ENCODE measurements at regions not wholly inside any gene's neighbourhood (a gene's known extent, or its start where the extent isn't known, plus 50 kb on each side); places are given as distances from the start of the nearest gene placed in this dataset.

DNA sequence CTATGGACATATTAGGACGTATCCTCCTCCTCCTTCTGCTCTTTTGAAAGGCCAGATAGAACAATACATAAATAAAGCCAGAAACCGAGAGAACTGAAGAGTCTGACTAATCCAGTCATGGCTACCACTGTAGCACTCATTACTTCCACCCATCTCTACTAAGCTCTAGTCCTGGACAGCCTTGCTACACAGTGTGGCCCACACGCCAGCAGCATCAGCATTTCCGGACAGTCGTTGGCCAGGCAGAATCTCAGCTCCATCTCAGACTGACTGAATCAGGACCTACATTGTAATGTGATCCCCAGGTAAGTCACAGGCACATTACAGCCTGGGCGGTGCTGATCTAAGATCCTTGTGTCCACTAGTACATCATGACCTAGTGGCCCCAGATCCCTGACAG, 182.9 kb downstream of the DRD1 start (continued):
- TF ChIP-seq POU6F1 (CRISPR knock-in tag; IDR thresholded peaks at IDR 0.05; ENCODE audit: borderline replicate concordance, low read depth): no peak

DNA sequence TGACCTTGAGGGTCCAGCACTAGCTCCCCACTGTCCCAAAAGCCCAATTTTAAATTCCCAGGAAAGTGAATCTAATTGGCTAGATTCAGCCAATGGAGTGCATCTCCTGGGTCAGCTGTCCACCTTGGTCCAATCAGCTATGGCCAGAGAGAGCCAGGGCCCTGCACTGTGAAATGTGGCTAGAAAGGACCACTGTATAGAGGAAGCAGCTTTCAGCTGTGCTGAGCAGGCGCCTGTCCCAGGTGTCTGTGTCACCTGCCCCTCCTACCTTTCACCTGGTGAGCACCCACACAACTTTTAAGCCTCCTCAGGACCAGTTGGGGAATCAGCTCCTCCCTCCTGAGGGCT, 186.2 kb downstream of the DRD1 start:
- no peak for ATAC-seq
- no peak for TF ChIP-seq CSDC2 (CRISPR knock-in tag; IDR thresholded peaks at IDR 0.05)
- no peak for TF ChIP-seq GLIS3 (CRISPR knock-in tag; IDR thresholded peaks at IDR 0.05)
- no peak for TF ChIP-seq ZNF8 (CRISPR knock-in tag; IDR thresholded peaks at IDR 0.05)
- no peak for TF ChIP-seq ZFP30 (CRISPR knock-in tag; IDR thresholded peaks at IDR 0.05)
- no peak for TF ChIP-seq SNAI2 (CRISPR knock-in tag; IDR thresholded peaks at IDR 0.05)
- no peak for TF ChIP-seq ZNF70 (CRISPR knock-in tag; IDR thresholded peaks at IDR 0.05)
- TF ChIP-seq, protein P1, sequence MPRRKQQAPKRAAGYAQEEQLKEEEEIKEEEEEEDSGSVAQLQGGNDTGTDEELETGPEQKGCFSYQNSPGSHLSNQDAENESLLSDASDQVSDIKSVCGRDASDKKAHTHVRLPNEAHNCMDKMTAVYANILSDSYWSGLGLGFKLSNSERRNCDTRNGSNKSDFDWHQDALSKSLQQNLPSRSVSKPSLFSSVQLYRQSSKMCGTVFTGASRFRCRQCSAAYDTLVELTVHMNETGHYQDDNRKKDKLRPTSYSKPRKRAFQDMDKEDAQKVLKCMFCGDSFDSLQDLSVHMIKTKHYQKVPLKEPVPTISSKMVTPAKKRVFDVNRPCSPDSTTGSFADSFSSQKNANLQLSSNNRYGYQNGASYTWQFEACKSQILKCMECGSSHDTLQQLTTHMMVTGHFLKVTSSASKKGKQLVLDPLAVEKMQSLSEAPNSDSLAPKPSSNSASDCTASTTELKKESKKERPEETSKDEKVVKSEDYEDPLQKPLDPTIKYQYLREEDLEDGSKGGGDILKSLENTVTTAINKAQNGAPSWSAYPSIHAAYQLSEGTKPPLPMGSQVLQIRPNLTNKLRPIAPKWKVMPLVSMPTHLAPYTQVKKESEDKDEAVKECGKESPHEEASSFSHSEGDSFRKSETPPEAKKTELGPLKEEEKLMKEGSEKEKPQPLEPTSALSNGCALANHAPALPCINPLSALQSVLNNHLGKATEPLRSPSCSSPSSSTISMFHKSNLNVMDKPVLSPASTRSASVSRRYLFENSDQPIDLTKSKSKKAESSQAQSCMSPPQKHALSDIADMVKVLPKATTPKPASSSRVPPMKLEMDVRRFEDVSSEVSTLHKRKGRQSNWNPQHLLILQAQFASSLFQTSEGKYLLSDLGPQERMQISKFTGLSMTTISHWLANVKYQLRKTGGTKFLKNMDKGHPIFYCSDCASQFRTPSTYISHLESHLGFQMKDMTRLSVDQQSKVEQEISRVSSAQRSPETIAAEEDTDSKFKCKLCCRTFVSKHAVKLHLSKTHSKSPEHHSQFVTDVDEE (CRISPR knock-in tag; IDR thresholded peaks at IDR 0.05): no peak
- no peak for TF ChIP-seq OSR1 (CRISPR knock-in tag; IDR thresholded peaks at IDR 0.05)
- TF ChIP-seq CREB5 (CRISPR knock-in tag; IDR thresholded peaks at IDR 0.05; ENCODE audit: low read depth): no peak
- no peak for TF ChIP-seq ARNTL (CRISPR knock-in tag; IDR thresholded peaks at IDR 0.05; ENCODE audit: borderline replicate concordance, low read depth)
- TF ChIP-seq PPARA (CRISPR knock-in tag; IDR thresholded peaks at IDR 0.05; ENCODE audit: borderline replicate concordance): no peak
- no peak for TF ChIP-seq BACH2 (CRISPR knock-in tag; IDR thresholded peaks at IDR 0.05; ENCODE audit: borderline replicate concordance)
- TF ChIP-seq ZFP3 (CRISPR knock-in tag; IDR thresholded peaks at IDR 0.05): no peak
- no peak for TF ChIP-seq ISL1 (CRISPR knock-in tag; IDR thresholded peaks at IDR 0.05)
- no peak for TF ChIP-seq RARB (CRISPR knock-in tag; IDR thresholded peaks at IDR 0.05)
- no peak for TF ChIP-seq POU6F1 (CRISPR knock-in tag; IDR thresholded peaks at IDR 0.05; ENCODE audit: borderline replicate concordance, low read depth)
- no peak for TF ChIP-seq ZC3H10 (CRISPR knock-in tag; IDR thresholded peaks at IDR 0.05)
- TF ChIP-seq TCF4 (CRISPR knock-in tag; IDR thresholded peaks at IDR 0.05; ENCODE audit: borderline replicate concordance): no peak

DNA sequence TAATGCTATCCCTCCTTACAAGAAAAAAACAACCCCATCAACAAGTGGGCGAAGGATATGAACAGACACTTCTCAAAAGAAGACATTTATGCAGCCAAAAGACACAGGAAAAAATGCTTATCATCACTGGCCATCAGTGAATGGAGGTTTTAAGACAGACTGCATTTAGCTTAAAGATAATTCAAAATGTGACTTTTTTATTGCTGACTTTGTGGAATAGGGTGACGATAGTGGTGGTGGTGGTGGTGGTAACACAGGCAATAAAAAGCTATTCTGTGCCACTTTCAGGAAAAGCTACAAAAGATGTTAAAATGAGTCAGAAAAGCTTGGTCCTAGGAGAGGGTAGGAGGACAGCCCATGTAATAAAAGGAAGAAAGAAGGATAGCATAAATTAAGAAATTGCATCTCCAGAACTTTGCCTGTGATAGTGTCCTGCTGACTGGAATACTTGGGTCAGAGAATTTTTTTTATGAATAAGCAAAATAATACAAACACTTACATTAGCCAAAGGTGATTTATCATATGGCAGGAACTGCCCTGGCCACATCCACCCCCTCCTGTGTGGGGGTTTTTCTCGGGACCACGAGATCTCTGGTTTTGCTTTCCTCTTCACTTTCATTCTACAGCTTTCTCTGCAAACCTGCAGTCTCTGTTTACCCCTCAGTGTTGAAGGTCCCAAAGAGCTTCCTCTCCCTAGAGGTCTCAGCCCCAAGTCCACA, 186.7 kb downstream of the DRD1 start:
- ATAC-seq: no peak
- TF ChIP-seq GLIS3 (CRISPR knock-in tag; IDR thresholded peaks at IDR 0.05) (no peak), ESRRG (CRISPR knock-in tag; IDR thresholded peaks at IDR 0.05) (no peak), PATZ1 (CRISPR knock-in tag; IDR thresholded peaks at IDR 0.05; ENCODE audit: borderline replicate concordance) (no peak), ZNF8 (CRISPR knock-in tag; IDR thresholded peaks at IDR 0.05) (no peak), ZFP30 (CRISPR knock-in tag; IDR thresholded peaks at IDR 0.05) (no peak), TOX (CRISPR knock-in tag; IDR thresholded peaks at IDR 0.05; ENCODE audit: borderline replicate concordance) (no peak), POU6F1 (CRISPR knock-in tag; IDR thresholded peaks at IDR 0.05; ENCODE audit: borderline replicate concordance, low read depth) (no peak), CSDC2 (CRISPR knock-in tag; IDR thresholded peaks at IDR 0.05) (no peak), TCF4 (CRISPR knock-in tag; IDR thresholded peaks at IDR 0.05; ENCODE audit: borderline replicate concordance) (no peak), ARNTL (CRISPR knock-in tag; IDR thresholded peaks at IDR 0.05; ENCODE audit: borderline replicate concordance, low read depth) (no peak)
- TF ChIP-seq, protein P2, sequence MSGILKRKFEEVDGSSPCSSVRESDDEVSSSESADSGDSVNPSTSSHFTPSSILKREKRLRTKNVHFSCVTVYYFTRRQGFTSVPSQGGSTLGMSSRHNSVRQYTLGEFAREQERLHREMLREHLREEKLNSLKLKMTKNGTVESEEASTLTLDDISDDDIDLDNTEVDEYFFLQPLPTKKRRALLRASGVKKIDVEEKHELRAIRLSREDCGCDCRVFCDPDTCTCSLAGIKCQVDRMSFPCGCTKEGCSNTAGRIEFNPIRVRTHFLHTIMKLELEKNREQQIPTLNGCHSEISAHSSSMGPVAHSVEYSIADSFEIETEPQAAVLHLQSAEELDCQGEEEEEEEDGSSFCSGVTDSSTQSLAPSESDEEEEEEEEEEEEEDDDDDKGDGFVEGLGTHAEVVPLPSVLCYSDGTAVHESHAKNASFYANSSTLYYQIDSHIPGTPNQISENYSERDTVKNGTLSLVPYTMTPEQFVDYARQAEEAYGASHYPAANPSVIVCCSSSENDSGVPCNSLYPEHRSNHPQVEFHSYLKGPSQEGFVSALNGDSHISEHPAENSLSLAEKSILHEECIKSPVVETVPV (CRISPR knock-in tag; IDR thresholded peaks at IDR 0.05): no peak
- TF ChIP-seq, protein P1 (CRISPR knock-in tag; IDR thresholded peaks at IDR 0.05): no peak
